ENCODE measurements at regions not wholly inside any gene's neighbourhood (a gene's known extent, or its start where the extent isn't known, plus 50 kb on each side); places are given as distances from the start of the nearest gene placed in this dataset.

GRCh38 chr14:85024931-85025330 is 505.0 kb upstream of the FLRT2 start:
- TF ChIP-seq CTCF (IDR thresholded peaks at IDR 0.05) (no peak), POLR2A (IDR thresholded peaks at IDR 0.05) (no peak)

All from ovary (tissue), 3 donors.